DND-41 (cell line): ENCODE measurements at regions not wholly inside any gene's neighbourhood (a gene's known extent, or its start where the extent isn't known, plus 50 kb on each side); places are given as distances from the start of the nearest gene placed in this dataset.

Source experiments
- CTCF ChIP-seq: IDR thresholded peaks from 2 replicates; pipeline ENCODE4 v1.5.1; 2012; ENCODE audit warnings: borderline replicate concordance, low read length, moderate library complexity, mild to moderate bottlenecking; ENCODE audit not compliant: poor library complexity, severe bottlenecking; ENCODE audit errors: extremely low read depth
- EZH2 ChIP-seq: IDR thresholded peaks from 3 replicates; pipeline ENCODE4 v1.6.1; 2012; ENCODE audit warnings: borderline replicate concordance, low read depth, mild to moderate bottlenecking, moderate library complexity, low read length, inconsistent platforms; ENCODE audit not compliant: severe bottlenecking

- no peak for TF ChIP-seq CTCF
- no peak for TF ChIP-seq EZH2
Measured at GRCh38 chr9:107810461-107810961, 320.9 kb upstream of the KLF4 start.
